Omental fat pad (tissue), 3 donors: ENCODE measurements at regions not wholly inside any gene's neighbourhood (a gene's known extent, or its start where the extent isn't known, plus 50 kb on each side); places are given as distances from the start of the nearest gene placed in this dataset.

ENCODE experiments used
- ATAC-seq: fragments of 150-250 bp; one replicate; pipeline ENCODE4 v1.9.1; 2016; ENCODE audit warnings: mild to moderate bottlenecking, moderate library complexity; ENCODE audit not compliant: low FRiP score
- DNase-seq: peaks from one replicate; pipeline ENCODE4 v3.0.0-alpha.2; 2019; ENCODE audit warnings: low spot score
- TF ChIP-seq, protein P1 (sequence below), 3 donors: fragments of 450-650 bp; IDR thresholded peaks; one replicate each; pipeline ENCODE4 v1.5.1; 2016 to 2017; ENCODE audit warnings: antibody characterized with exemption in 3 of 3, mild to moderate bottlenecking in 3 of 3, moderate library complexity in 2 of 3

DNA sequence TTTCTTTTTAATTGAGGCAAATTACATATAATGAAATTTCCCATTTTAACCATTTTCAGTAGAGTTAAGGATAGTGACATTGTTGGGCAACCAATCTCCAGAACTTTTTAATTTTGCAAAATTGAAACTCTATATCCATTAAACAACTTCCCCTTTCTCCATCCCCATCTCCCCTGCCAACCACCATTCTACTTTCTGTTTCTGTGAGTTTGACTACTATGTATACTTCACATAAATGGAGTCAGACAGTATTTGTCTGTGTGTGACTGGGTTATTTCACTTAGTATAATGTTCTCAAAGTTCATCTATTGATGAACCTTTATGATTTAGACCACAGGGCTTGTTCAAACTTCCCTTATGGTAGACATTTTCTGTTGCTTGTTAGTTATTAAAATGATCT is 364.5 kb upstream of the MAD2L1 start:
- ATAC-seq: no peak
- TF ChIP-seq, protein P1, sequence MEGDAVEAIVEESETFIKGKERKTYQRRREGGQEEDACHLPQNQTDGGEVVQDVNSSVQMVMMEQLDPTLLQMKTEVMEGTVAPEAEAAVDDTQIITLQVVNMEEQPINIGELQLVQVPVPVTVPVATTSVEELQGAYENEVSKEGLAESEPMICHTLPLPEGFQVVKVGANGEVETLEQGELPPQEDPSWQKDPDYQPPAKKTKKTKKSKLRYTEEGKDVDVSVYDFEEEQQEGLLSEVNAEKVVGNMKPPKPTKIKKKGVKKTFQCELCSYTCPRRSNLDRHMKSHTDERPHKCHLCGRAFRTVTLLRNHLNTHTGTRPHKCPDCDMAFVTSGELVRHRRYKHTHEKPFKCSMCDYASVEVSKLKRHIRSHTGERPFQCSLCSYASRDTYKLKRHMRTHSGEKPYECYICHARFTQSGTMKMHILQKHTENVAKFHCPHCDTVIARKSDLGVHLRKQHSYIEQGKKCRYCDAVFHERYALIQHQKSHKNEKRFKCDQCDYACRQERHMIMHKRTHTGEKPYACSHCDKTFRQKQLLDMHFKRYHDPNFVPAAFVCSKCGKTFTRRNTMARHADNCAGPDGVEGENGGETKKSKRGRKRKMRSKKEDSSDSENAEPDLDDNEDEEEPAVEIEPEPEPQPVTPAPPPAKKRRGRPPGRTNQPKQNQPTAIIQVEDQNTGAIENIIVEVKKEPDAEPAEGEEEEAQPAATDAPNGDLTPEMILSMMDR (IDR thresholded peaks at IDR 0.05): no peak
- no peak for DNase-seq

DNA sequence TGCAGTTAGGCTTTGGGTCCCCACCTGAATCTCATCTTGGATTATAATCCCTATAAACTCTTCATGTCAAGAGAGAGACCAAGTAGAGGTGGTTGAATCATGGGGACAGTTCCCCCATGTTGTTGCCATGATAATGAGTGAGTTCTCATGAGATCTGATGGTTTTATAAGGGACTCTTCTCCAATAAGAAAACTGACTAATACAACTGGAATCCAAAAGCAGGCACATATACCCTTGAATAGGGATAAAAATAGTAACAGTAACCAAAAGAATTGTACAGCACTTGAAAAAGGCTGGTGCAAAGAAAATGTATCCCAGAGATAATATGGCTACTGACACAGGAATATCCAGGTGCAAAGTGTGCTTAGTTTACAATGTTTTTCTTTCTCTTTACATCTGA is 351.5 kb upstream of the MAD2L1 start:
- DNase-seq (no peak), ATAC-seq (no peak)
- TF ChIP-seq, protein P1 (IDR thresholded peaks at IDR 0.05): no peak

DNA sequence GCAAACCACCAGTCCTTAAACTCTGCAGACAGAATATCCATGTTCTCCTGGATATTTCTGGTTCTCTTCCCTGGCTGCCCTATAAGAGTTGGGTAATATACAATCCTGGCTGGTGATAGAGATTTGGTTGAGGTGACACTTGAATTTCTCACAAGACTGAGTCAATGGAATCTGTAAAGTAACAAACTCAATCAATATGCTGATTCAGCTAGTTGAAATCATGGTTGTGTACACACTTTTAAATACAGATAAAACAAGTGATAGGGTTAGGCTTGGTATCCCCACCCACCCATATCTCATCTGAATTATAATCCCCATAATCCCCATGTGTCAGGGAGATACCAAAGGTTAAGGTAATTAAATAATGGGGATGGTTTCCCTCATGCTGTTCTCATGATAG is 349.2 kb upstream of the MAD2L1 start:
- TF ChIP-seq, protein P1 (IDR thresholded peaks at IDR 0.05): no peak
- no peak for ATAC-seq
- no peak for DNase-seq

DNA sequence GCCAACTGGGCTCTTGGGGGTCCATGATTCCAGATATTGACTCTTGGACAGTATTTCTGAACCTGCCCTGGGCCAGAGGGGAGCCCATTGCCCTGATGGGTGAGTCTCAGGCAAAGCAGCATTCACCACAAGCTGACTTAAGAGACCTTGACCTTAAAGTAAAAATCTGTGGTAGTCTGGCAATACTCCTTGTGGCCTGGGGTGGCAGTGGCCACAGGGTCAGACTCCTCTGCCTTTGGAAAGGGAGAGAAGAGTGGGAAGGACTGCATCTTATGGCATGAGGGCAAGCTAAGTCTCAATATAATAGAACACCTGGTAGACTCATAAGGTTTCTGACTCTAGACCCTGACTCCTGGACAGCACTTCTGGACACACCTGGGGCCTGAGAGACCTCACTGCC is 340.3 kb upstream of the MAD2L1 start:
- no peak for ATAC-seq
- no peak for DNase-seq
- TF ChIP-seq, protein P1 (IDR thresholded peaks at IDR 0.05): no peak

DNA sequence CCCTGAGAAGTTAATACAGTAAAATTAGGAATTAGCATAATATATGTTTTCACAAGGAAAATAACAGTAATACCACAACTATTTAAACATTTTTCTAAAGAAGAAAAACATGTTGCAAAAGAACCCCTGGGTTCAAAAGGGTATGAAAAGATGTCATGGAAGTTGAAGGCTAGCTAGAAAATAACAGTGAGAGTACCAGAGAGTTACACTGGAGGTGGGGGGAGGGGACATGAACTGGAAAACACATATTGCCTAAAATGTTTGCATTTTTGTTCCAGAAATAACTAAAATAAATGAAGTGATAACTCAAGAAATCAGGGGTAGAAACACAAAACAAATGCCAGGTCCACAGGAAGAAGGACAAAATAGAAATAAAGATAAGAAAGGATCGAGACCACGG is 336.6 kb upstream of the MAD2L1 start:
- TF ChIP-seq, protein P1 (IDR thresholded peaks at IDR 0.05): no peak
- no peak for ATAC-seq

DNA sequence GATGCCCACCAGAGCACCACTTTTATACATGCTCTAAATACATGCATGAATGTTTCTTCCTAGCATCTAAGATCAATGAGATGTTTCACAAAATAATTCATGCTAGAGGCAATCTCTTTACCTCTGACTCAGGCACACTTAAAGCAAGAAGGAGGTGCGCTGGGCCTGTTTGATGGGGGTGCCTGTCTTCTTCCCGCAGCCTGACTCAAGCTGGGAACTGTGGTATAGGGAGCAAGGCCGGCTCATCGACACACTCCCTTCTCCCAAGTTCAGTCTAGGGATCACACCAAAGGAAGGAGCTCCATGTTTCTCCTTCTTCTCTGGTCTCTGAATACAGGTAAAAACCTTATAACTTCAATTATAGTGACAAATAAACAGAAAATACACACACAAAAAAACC is 333.8 kb upstream of the MAD2L1 start:
- TF ChIP-seq, protein P1 (IDR thresholded peaks at IDR 0.05): no peak
- no peak for ATAC-seq
- no peak for DNase-seq

More for the DNA sequence above, 336.6 kb upstream of the MAD2L1 start:
- DNase-seq: no peak

DNA sequence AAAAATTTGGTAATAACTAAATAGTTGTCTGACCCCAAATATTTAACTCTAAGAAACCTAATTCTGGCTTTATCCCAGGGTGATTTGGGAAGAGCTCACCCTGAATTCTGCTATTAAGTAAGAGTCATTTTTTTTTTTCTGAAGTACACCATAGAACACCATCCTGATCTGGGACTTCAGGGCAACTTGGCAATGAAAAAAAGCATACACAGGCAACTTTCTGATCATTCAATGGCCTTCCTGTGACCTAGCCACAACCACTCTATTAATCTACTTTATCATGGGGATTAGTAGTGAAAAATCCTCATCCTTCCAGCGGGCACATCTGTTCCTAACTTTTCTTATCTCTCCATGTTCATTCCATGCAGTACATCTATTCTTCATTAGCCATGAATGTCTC is 333.2 kb upstream of the MAD2L1 start:
- no peak for ATAC-seq
- DNase-seq: no peak

More for the DNA sequence above, 333.2 kb upstream of the MAD2L1 start:
- TF ChIP-seq, protein P1 (IDR thresholded peaks at IDR 0.05): no peak
